ENCODE measurements at regions not wholly inside any gene's neighbourhood (a gene's known extent, or its start where the extent isn't known, plus 50 kb on each side); places are given as distances from the start of the nearest gene placed in this dataset.
"Not testable (repeated sequence)": the region's sequence is repeated elsewhere in the genome, so short reads cannot be mapped to it uniquely, and the experiment has no call there.

DNA sequence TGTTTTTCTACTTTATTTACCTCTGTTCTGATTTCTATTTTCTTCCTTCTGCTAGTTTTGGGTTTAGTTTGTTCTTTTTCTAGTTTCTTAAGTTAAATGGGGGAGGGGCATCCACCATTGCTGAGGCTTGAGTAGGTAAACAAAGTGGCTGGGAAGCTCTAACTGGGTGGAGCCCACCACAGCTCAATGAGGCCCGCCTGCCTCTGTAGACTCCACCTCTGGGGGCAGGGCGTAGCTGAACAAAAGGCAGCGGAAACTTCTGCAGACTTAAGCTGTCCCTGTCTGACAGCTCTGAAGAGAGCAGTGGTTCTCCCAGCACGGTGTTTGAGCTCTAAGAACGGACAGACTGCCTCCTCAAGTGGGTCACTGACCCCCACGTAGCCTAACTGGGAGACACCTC lies 316.7 kb downstream of the RPLP1 start:
- not testable (repeated sequence) for TF ChIP-seq POLR2A (IDR thresholded peaks at IDR 0.05; ENCODE audit: low read length); GATA1 (IDR thresholded peaks at IDR 0.05; ENCODE audit: low read depth, low read length)
